ENCODE measurements at regions not wholly inside any gene's neighbourhood (a gene's known extent, or its start where the extent isn't known, plus 50 kb on each side); places are given as distances from the start of the nearest gene placed in this dataset.
A peak's percentile ranks its signal among the peaks of the same experiment; 100 is the strongest.
"Not testable (repeated sequence)": the region's sequence is repeated elsewhere in the genome, so short reads cannot be mapped to it uniquely, and the experiment has no call there.

DNA sequence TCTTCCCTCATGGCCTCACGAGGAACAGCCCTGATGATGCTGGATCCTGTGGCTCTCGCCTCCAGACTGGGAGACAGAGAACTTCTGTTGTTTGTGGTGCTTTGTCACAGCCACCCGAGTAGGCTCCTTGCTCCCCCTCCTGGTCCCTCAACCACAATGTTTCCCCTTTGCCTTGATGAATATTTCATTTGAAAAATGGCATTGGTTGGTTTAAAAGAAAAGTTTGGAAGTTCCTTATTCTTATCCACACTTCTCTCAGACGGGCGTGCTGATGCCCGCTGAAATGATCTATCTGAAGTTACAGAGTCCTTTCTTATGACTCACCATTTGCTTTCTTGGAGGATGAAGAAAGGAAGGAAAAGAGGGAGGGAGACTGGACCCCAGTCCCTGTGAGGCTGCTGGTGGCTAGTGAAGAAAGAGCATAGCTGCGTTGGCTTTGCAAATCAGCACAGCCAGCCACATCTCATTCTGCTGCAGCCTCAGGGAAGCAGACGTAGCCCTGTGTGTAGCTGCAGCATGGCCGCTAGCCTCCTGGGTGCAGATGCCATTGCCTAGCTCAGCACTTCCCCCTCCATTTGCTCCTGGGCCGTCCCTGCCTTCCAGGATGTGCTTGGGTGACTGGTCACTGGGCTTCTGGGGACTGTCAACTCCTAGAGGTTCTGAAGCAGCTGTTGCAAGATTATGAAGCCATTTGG, 185.9 kb downstream of the ERCC6L2 start:
- DNase-seq = peak; percentile 31

DNA sequence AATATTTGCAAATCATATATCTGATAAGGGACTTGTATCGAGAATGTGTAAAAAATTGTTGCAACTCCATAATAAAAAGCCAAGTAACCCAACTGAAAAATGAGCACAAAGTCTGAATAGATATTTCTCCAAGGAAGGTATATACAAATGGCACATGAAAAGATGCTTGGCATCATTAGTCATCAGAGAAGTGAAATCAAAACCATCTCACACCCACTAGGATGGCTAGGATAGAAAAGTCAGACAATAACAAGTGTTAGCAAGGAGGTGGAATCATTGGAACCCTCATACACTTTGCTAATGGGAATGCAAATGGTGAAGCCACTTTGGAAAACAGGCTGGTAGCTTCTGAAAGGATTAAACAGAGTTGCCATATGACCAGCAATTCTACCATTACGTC, 182.7 kb downstream of the ERCC6L2 start:
- no peak for DNase-seq

DNA sequence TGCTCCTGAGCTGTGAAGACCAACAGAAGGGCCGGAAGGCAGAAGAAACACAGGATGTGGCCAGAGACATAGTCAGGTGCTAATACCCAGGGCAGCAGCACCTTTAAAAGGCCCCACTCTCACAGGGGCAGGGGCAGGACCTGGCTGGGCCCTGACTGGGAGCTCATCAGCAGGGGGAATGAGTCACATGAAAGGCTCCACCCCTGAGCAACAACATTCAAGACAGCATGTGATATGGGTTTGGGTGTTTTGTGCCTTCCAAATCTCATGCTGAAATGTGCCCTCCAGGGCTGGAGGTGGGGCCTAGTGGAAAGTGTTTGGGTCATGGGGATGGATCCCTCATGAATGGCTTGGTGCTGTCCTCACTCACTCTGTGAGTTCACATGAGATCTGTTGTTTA, 181.7 kb downstream of the ERCC6L2 start:
- DNase-seq = no peak

DNA sequence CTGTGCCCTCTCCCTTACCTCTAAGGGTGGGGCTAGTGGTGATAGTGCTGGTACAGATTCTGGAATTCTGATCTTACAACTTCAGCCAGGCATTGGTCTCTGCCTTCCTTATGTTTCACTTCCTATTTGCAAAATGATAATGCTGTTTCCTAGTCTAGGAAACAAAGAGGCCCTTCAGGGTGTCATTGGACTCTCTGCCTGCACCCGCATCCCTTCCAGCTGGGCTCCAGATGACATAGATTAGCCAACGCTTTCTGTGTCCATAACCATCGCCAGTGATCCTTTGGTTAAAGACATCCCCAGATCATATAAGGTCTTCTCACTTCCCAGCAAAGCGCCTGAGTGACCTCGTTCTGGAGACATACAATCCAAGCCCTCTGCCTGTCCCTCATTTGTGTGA, 180.7 kb downstream of the ERCC6L2 start:
- DNase-seq = no peak

DNA sequence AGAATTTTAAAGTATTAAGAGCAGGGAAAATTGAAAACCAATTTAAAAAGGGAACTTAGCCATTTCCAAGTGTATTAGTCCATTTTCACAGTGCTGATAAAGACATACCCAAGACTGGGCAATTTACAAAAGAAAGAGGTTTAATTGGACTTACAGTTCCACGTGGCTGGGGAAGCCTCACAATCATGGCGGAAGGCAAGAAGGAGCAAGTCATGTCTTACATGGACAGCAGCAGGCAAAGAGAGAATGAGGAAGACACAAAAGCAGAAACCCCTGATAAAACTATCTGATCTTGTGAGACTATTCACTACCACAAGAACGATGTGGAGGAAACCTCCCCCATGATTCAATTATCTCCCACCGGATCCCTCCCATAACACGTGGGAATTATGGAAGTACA, 178.8 kb downstream of the ERCC6L2 start:
- DNase-seq = not testable (repeated sequence)

DNA sequence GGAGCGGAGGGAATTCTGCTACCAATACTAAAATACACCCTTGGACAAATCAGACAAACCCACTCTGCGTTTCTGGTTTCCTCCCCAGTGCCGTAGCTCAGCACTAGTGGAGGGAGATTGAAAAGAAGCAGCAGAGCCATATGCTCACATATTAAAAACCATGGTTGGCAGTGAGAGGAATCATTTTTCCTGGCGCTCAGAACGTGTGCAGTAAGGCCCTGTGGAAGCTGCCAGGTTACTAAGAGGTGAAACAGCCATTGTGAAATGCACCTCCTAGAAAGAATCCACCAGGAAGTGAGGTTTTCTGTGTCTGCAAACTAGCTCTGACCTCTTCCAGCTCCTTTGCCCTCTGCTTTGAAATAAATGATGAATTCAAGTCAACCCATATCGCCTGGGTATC, 177.2 kb downstream of the ERCC6L2 start:
- DNase-seq = no peak

DNA sequence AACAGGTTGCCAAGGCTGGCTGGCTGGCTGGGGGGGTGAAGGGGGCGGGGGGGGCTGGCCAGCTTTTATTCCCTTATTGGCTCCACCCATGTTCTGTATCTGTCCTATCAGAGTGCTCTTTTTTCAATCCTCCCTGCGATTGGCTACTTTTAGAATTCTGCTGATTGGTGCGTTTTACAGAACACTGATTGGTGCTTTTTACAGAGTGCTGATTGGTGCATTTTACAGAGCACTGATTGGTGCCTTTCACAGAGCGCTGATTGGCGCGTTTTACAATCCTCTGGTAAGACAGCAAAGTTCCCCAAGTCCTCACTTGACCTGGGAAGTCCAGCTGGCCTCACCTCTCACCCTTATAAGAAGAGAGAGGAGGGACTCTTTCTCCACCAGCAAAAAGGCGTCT, 175.9 kb downstream of the ERCC6L2 start:
- DNase-seq = no peak

DNA sequence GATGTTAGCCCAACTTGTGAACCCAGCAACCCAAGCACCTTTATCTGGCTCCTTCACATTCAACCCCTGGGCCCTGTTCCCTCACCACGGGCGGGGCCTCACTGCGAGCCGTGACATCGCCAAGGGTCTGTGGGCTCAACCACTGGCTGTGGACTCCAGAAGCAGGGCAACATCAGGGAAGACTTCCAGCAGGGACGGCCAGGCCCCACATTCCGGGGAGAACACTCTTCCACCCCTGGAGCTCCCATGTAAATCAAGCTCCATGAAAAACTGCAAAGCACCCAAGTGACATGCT, 175.3 kb downstream of the ERCC6L2 start:
- DNase-seq = no peak

DNA sequence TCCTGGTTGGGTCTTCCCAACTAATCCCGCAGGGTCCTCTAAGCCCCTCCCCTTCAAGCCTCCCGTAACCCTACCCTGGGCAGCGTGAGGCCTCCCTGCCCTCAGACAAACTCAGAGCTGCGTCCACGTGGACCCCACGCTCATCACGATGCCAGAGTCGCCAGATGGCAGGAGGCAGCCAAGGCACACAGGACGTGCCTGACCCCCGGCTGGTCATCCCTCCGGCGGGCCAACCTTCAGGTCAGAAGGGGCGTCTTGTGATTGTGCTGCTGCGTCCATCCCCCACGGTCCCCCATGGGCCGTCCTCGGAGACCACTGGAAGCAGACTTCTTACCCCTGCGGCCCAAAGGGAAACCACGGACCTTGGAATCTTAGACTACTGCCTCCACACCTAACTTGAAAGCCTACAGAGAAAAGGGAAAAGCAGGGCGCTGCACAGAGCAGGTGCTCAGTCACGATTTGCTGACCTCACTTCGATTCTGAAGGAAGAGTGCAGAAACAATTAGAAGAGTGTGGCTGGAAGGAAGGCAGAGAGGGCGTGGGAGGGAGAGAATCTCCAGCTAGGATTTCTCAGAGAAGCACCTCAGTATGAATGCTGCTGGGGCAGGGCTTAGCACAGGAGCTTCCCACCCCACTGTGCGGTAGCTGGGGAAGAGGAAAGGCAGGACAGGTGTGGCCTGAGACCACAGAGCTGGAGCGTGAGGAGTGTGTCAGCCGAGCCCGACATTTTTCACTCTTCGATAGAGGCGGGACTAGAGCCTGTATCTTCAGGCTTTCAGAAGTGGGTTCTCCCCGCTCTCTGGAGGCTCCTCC, 174.8 kb downstream of the ERCC6L2 start:
- no peak for DNase-seq

DNA sequence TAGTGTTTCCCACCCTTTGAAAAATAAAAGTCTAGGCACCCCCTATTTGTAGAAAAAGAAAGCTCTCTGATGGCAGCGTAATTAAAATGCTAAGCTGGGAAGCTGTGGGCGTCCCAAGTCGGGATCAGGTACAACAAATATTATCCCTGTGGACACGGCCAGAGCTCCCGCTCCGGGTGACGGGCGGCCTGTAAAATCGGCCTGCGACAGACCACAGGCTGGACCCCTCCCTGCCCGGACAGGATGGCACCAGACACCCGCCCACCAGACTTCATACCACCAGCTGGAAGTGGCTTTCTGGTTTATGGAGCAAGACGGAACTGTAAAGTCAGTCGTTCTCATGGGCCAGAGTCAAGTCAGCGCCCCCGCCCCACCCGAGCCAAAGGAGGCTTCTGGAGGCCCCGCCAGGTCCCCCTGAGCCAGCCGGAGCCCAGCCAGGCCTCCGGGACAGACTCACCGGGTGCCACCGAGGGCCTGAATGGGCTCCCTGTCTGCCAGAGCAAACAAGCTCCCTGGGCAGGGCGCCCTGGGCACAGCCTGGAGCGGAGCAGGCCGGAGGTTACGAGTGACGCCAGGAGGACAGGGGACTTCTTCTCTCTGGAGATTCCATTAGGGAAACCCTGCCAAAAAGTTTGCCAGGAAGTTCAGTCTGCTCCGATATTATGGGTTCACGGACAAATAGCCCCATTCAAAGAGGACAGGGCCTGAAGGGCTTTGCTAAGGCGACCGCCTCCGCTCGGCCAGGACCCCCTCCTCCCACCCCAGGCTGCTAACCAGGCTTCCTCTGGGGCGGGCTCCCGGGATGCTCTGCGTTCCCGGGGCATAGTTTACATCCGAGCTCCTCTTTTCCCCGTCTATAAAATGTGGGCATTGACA, 173.7 kb downstream of the ERCC6L2 start:
- DNase-seq = no peak

DNA sequence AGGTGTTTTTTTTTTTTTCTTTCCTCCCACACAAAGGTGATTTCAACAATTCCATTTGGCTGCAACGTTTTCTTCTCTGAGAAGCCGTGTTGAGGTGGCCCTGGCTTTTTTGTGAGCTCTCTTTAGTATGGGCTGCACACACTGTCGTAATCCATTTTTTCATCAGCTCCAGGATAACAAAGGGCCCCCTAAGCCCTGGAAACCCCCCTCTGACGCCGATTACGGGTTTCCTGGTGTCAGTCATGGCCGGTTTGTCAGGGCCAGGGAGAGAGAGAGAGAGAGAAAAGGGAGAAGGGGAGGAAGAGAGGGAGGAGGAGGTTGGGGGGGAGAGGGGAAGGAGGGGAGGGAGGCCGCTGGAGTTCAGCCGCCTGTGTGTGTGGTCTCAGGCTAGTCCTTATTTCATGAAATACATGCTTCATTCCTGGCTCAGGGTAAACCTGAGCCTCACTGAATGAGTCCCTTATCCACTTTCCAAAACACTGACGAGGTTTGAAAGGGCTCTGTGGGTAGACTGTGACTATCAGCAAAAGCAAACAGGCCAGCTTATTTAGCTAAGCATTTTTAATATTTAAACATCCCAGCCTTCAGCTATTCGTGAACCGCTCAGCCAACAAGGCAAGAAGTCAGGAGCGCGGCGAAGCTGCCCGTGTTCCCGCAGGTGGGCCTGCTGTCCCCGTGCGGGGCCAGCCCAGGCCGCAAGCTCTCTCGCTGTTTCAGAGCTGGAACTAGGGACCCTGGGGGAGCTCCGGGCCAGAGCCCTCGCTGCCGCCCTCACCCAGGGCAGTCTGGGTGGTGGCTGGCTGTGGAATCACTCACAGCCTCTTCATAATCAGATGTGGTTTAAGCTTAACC, 172.8 kb downstream of the ERCC6L2 start:
- DNase-seq = no peak

DNA sequence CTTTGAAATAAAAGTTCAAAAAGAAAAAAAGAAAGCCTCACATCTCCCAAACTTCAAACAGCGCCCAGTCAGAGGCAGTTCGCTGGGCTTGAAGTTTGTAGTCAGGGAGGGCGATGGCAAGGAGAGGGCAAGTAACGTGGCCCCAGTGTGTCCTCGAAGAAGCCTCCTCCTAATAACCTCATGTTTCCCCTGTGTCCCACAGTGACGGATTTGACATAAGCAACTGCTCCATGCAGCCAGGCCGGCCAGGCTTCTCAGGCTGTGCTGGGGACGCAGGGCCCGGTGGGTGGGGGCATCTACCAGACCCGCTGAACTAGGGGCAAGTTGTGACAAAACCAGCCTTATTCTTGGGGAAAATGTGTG, 172.2 kb downstream of the ERCC6L2 start:
- no peak for DNase-seq

DNA sequence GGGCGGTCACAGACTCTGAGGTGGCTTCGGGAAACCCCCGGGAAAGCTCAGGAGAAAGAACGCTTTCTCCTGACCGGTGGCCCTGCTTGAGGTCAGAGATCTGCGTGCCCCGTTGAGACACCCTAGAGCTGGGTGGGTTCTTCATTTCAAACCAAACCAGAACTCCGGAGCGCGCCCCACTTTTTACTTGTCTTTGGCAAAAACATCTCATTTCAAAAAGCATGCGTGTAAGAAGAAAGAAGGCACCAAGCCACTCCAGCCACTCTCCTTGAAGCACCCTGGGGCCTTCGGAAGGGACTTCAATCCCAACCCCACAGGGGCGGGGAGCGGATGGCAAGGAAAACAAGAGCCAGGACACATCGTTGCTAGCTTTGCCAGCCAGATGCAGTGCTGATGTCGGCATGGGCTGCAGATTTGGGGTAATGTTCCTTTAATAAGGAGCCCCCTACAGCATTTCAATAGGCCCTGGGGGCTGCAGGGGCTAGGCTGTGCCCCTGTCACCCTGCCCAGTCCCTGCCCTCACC, 171.7 kb downstream of the ERCC6L2 start:
- no peak for DNase-seq

DNA sequence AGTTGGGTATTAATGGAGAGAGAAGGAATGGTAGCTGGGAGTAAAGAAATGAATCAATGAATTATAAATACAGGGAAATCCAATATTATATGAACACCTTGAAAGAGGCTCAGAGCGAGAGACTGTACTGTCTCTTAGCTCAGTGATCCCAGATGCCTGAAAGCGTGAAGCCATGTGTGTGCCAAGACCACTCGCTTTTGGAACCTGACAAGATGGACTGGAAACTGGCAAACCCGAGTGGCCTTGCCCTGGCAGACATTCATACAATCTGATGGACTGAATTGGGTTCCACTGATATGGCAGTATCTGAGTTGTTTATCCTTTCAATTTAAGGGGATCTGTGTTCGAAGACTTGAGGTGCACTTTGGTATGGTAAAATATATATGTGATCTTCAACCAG, 170.3 kb downstream of the ERCC6L2 start:
- DNase-seq = no peak

DNA sequence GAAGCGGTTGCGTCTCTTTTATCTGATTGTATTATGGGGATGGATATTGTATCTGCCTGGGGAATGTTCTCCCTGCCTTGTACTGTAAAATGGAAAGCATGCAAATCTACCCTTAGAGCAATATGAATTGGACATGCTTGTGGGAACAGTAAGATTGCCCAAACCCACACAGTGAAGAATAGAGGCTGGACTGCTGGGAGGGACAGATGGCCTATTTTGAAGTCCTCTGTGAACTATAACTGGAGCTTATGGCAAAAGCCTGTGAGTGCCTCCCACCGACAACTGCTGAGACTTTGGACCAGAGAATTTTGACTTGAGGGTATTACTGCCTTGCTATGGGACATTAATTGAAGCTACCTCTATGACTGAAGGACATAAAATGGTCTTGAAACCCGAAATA, 168.9 kb downstream of the ERCC6L2 start:
- DNase-seq = no peak

DNA sequence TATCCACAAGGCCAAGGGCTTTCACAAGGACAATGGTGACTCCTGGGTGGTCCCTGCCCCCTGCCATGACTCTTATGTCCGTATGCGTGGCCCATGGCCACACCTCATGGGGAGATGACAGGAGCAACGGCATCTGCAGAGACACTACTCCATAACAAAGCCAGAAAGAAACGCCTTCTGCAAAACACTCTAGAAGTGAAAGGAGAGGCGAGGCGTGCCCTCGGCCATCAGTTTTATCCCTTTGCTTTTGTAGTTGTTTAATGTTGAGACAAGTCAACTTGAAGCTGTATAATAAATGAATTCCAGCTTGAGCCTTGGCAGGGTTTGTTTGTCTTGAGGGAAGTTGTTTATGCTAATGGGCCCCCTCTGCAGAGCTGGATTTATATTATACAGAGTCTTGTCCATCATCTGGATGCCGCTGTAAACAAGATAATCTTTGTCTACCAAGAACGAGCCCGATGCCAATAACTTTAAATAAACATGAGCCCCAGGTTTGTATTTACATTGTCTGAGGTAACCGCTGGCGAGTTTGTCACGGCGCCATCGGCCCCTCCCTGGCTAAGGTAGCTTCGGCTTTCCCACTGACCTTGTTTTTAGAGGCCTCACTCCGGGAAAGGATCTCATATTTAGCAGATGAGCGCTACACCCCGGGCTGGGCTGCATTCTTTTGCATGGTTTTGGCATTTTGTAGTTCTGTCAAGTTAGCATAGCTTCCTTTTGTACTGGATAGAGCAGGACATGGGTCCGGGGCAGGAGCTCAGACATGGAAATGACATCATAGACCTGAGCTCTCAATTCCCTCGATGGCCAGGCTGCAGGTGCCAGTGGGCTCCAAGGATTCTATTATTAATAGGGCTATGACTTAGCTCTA, 165.3 kb downstream of the ERCC6L2 start:
- DNase-seq = no peak

DNA sequence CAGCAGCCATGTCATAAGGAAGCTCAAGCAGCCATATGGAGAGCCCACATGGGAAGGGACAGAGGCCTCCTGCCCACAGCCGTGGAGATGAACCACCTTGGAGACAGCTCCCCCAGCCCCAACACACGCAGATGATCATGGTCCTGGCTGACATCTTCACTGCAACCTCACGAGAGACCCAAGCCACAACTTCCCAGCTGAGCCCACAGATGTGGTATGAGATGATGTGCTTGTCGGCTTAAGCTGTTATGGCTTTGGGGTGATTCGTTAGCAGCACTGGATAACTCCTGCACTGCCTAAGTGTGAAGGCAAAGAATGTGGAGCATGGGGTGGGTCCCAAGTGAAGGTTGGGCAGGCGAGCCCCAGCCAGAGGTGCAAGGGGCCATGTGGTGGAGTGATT, 163.4 kb downstream of the ERCC6L2 start:
- DNase-seq = no peak

DNA sequence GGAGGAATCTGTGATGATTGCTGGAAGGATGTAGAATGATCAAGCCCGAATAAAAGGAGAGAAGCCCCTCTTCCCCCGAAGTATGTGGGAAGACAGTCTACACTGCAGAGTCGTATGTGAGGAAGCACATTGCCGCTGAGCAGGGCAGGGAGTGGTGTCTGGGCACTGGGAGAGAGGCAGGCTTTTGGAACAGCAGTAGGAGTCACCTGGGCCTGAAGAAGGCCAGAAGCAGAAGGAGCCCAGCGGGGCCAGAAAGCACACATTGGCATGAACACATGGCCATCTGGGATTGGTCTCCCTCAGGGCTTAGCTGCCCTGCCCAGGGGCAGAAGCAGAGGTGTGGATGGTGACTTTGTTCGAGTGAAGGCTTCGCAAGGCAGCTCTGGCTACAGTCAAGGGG, 162.8 kb downstream of the ERCC6L2 start:
- DNase-seq = no peak

DNA sequence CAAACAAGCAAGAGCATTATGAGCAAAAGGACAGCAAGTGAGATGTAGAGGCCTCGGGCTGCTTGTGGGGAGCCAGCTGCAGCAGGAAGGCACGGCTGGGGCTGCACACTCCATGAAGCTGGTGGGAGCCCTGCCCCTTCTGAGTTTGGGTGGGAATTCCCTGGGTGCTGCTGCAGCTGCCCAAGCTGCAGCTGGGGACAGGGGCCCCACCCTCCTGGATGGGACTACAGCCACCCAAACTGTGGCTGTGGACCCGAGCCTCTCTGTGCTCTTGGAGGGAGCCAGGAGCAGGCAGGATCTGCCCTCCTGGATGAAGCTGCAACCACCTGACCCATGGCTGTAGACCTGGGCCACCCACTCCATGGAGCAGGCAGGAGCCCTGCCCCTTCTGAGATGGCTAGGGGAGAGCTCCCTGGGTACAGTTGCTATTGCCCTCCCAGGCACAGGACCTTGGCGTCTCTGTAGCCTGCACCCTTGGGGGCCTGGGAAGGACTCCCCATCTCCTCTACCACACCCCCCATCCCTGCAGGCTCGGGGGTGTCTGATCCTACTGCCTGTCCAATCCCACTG, 159.1 kb downstream of the ERCC6L2 start:
- DNase-seq = no peak

DNA sequence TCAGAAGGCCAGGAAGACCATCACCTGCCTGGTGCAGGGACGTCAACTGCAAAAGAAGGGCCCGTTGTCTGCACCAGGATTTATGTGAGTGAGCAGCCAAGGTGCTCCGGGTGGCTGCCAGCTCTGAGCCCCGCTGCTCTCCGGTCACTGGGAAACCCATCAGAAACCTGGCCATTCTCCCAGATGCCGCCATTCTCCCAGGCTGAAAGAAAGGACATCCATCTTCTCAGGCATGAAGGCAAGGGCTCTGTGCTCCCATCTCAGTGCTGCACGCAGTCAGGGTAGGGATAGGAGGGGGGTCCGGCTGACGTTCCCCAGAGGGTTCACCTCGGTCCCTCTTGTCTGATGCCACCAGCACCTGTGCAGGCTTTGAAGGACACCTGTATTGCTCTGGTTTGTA, 158.4 kb downstream of the ERCC6L2 start:
- no peak for DNase-seq

DNA sequence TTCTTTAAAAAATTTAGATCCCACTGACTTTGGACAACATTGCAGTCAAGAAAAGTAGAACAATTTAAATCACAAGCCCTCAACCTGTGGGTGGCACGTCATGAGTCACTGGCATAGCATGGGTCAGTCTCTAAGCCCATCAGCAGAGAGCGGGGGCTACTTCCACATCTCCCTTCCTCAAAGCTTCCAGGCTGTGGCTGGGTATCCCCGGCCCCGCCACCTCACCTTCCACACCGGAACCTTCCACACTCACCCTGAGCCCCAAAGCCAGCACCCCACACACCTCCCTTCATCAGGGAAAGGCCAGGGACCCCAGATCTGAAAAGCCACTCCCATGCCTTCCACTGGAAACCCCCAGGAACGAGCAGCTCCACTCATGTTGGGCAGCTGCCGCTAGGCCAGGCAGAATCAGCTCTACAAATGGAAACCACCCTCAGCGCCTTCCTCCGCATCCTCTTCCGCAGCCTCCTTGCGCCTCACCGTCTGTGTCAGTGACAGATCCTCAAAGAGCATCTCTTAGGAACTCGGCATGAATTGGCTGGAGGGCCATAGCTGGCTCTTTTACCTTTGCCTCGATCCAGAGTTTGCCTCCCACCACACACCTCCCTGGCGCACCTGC, 156.5 kb downstream of the ERCC6L2 start:
- no peak for DNase-seq
